Daoy (cell line): ENCODE measurements at regions not wholly inside any gene's neighbourhood (a gene's known extent, or its start where the extent isn't known, plus 50 kb on each side); places are given as distances from the start of the nearest gene placed in this dataset.
"Not testable (repeated sequence)": the region's sequence is repeated elsewhere in the genome, so short reads cannot be mapped to it uniquely, and the experiment has no call there.

Experiments
- DNase-seq: peaks from one replicate; pipeline ENCODE4 v3.0.0-alpha.2; 2015; ENCODE audit warnings: low read depth

DNA sequence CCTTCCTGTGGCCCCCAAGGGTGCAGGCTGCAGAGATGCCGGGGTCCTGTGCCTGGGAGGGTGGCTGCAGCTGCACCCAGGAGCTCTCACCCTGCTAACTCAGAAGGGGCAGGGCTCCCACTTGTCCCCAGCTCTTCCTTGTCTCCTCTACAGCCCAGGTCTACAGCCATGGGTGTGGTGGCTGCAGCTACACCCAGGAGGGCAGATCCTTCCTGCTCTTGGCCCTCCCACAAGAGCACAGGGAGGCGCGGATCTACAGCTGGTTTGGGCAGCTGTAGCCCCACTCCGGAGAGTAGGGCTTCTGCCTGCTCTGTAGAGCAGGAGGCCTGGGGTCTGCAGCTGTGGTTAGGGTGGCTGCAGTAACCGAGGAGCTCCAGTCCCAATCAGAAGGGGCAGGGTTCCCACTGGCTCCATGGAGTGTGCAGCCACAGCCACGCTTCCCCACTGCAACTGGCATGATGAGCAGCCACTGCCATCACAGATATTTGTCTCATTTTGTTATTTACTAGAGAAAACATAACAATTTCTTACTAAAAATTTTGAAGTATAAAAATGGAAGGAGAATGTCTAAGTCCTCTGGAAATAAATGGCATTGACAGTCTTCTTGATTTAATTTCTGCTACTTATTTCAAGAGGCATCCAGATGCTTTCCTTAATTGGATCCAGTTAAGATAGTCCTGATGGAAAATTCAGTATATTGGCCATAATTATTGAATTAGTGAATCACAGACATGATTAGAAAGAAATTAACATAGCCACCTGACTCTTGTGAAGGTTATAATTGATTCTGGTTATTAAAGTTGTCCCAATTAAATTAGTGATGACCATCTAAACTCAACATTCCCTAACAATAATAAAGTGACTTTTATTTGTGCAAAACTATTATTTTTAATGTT, 233.6 kb downstream of the KCNE4 start:
- DNase-seq: no peak

DNA sequence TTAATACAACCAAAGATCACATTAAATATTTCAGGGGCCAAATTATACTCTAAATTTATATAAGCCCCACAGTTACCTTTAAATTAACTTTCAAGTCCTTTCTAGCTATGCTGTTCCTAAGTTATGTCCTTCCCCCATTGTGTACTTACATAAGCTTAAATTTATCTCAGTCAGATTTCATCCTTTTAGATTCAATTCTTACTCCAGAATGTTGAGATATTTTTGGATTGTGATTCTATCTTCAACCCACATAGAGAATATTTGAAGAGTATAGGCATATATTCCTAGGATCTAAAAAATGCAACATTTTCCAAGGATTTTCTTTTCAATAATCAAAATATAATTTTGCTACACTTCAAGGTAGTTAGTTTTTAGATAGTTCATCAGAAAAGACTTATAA, 242.8 kb downstream of the KCNE4 start:
- no peak for DNase-seq

DNA sequence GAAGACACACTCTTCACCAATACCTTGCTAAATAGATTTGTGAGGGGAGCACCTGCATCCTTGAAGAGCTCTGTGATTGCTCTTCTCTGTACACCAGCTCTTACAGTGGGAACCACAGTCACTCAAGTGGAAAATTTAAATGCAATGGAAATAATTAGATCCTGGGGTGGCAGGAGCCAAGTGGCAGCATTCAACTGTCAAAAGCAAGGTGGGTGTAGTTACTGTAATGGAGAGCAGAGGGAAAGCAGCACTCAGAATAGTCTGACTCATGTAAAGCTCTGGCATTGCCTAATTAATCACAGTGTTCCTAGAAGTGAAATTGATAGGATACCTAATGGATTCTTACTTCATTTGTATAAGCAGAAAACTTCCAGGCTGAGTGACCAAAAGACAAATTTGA, 245.8 kb downstream of the KCNE4 start:
- DNase-seq: no peak

DNA sequence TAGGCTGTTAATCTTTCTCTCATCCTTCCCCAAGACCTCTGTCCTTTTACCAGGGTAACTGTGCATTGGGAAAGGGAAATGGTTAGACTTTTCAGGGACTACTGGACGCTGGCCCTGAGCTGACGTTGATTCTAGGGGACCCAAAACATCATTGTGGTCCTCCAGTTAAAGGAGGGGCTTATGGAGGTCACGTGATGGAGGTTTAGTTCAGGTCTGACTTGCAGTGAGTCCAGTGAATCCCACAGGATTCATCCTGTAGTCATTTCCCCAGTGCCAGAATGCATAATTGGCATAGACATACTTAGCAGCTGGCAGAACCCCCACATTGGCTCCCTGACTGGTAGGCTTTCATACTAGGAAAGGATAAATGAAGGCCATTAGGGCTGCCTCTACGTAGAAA, 246.3 kb downstream of the KCNE4 start:
- DNase-seq: not testable (repeated sequence)

DNA sequence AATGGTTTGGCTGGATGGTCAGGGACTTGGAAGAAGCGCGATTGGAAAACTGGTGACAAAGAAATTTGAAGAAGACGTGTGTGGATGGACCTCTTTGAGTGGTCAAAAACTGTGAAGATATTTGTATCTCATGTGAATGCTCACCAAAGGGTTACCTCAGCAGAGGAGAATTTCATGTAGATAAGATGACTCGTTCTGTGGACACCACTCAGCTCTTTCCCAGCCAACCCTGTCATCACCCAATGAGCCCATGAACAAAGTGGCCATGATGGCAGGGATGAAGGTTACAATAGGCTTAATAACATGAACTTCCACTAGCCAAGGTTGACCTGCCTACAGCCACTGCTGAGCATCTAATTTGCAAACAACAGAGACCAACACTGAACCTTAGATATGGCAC, 248.3 kb downstream of the KCNE4 start:
- DNase-seq: no peak

DNA sequence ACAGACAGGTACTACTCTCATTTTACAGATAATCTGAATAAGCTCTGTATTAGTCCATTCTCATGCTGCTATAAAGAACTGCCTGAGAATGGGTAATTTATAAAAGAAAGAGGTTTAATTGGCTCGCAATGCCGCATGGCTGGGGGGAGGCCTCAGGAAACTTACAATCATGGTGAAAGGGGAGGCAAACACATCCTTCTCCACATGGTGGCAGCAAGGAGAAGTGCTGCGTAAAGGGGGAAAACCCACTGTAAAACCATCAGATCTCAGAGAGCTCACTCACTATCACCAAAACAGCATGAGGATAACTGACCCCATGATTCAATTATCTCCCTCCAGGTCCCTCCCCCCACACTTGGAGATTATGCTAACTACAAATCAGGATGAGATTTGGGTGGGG, 254.4 kb downstream of the KCNE4 start:
- DNase-seq: peak; percentile 21

DNA sequence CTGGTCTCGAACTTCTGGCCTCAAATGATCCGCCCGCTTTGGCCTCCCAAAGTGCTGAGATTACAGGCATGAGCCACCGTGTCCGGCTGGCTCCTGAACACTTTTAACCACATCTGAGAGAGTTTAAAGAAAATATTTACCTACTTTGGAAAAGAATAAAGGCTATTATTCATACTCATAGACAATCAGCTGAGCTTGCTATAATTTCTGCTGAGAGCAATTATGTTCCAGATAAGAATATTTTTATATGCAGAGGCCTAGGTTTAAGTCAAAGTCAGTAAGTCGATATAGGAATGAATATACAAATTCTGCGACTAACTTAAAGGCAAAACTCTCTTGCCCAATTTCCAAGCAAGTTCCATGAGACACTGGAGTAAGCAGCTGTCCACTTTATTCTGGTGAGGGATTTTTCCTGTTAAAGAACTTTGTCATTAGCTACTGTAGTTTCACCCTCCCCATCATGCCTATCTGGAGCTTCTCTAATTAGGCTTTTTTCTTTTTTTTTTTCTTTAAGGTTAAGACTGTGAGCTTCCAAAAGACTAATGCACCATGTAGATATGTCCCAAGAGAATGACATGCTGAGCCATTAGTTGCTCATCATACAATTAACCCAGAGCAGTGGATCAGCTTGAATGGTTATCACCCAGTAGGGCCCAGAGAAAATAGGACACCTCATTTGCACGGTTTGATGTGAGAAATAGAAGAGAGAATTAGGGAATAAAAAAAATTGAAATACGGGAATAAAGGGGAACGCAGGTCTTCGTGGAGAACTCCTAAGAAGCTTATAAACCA, 260.1 kb downstream of the KCNE4 start:
- no peak for DNase-seq

DNA sequence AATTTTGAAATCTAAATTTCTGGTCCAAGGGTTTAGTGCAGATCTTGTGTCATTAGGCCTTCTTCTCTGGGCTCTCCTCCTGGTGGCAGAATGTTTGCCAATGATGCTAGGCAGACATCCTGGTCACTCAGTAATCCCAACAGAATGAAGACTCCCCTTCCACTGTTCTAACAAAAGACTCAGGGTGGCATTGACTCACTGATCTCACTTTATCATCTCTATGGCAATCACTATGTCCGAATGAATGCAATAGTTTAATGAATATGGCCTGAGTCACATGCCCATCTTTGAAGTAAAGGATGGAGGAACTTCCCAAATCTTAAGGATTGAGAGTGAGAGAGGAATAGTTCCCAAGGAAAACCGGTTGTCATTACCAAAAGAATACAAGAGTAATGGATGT, 261.1 kb downstream of the KCNE4 start:
- DNase-seq: no peak

DNA sequence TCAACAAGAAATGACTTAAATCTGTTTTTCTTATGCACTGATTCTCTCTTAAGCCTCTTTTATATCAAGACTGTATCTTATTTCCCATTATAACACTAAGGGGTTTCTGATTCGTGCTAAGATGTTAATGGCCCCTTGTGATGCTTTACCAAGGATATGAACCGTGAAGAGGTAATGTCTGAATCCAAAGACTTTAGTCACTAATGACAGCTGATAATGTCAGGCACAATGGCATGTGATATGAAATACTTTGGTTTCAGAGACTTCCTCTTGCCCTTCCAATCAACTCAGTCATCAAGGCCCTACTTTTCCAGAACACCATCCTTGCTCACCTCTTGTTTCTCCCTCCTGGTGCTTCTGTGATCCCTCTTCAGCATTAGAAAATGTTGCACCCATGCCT, 262.8 kb downstream of the KCNE4 start:
- peak; percentile 40 for DNase-seq

DNA sequence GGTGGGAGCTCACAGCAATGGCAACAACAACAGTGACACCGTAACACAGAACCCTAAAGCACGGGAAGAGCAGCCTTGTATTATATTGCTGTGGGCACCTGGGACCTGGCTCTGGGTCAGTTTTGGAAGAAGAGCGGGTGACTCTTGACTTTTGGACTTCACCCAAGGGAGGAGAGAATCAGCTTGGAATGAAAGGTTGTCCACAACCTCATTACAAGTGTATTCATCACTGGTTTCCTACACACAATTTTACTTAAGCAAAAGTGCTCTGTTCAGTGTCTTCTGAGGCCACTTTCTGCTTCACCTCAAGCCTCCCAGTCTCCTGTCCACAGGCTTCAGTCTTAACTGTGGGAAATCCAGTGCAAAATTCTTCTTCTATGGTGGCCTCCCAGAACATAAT, 263.8 kb downstream of the KCNE4 start:
- DNase-seq: peak; percentile 9

DNA sequence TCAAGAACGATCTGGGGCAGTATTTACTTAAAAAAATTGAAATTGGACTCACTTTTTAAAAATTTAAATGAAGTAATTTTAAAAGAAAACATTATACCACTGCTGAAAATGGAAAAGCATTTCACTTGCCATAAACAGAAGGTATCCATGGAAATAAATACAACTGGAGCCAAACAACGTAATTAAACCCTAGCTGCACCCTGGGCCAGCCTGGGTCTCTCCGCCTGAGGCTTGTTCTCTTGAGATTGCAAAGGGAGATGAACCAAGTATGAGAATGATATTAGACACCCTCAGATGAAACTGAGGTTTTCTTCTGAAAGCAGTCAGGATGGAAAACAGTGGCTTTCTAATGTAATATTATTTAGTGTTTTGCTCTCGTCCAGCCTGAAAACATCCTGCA, 264.4 kb downstream of the KCNE4 start:
- DNase-seq: no peak

DNA sequence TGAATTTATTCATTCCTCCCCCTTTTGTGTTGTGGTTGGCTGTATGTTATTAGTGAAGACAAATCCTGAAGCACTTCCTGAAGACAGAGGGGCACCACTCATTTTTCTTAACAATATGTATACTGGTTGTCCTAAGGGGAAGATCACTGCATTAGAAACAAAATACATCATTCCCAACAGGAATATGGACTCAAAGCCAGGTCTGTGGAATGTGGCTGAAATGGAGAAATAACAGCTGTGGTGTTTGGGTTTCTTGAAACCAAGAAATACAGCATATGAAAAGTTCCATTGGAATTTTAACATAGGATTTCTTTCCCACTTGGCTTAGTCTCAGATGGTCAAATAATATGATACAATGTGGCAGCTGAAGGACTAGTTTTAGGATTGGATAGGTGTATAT, 267.6 kb downstream of the KCNE4 start:
- DNase-seq: no peak

DNA sequence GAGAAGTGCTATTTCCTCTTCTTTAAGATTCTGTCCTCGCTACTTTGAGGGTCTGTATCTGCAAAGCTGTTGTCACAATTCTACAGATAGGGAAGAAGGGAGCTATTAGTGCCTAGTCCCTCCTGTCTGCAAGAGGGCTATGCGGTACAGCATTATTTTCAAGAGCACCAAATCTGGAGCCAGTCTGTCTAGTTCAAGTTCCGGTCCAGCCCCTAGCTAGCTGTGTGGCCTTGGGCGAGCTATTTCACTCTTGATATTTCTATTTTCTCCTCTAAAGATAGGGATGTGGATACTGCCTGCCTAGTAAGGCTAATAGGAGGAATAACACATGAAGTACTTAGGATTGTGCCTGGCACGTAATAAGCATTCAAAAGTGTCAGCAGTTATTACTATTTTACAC, 272.4 kb downstream of the KCNE4 start:
- no peak for DNase-seq

DNA sequence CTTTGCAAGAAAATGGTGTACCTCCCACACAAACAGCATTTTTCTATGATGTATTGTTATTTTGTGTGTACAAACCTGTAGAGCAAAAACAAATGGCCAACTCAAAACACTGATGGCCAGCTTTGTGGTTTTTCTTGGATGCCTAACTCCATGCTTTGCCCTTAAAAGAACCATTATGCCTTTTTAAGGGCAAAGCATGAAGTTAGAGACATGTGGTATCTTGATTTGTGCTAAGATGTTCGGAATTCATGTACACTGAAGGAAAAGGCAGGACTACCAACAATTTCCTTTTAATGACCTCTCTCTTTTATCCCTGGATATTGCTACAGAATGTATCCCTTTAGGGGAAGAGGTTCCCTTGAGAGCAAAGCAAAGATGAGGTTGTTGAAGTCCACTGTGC, 273.6 kb downstream of the SCG2 start:
- DNase-seq: no peak

DNA sequence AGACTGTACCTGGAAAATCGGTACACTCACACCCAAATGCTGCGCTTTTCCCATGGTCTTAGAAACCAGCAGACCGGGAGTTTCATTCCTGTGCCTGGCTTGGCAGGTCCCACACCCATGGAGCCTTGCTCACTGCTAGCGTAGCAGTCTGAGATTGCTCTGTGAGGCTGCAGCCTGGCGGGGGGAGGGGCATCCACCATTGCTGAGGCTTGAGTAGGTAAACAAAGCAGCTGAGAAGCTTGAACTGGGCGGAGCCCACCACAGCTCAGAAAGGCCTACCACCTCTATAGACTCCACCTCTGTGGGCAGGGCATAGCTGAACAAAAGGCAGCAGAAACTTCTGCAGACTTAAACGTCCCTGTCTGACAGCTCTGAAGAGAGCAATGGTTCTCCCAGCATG, 271.4 kb downstream of the SCG2 start:
- not testable (repeated sequence) for DNase-seq

DNA sequence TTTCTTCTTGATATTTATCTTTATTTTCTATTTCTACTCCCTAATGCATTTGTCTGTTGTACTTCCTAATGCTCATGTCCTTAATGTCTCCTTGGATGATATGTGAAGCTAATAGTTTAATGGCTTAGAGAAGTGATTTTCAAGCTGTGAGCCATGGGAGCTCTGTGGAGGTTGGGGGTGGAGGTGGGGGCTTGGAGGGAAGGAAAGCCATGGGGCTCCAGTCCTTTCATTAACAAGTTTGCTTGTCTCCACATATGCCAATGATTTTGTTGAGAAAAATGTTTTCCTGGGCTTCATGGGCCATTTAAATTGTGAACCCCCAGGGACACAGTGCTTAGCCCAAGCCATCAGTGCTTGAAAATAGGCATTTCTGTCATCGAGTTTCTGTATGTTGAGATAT, 264.1 kb downstream of the SCG2 start:
- DNase-seq: no peak

DNA sequence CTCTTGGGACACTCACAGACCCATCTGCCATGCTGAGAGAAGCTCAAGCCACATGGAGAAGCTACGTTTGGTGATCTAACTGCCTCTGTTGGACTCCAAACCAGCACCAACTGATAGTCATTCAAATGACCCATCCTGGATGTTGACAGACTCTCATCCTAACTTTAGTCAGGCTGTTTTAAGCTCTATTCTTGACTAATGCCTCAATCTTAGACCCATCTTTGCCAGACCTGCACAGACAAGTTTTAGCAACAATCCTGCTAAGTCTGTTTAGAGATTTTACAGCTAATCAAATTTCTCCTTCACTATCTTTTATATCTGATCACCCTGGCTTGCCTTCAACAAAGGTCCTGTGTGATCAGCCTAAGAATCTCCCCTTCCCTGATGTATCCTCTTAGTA, 245.1 kb downstream of the SCG2 start:
- no peak for DNase-seq

DNA sequence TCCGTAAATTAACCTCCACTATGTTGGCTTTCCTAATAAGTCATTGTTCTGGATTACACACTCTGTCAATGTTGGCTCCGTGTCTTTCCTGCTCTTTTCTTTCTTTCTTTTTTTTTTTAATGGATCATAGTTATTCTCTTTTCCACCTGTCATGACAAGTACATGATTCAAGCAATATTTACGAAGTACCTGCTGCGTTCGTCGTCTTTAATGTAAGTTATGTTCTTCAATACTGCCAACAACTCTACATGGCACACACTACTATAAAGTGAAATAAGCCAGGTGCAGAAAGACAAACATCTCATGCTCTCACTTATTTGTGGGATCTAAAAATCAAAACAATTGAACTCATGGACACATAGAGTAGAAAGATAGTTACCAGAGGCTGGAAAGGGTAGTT, 239.1 kb downstream of the SCG2 start:
- no peak for DNase-seq

DNA sequence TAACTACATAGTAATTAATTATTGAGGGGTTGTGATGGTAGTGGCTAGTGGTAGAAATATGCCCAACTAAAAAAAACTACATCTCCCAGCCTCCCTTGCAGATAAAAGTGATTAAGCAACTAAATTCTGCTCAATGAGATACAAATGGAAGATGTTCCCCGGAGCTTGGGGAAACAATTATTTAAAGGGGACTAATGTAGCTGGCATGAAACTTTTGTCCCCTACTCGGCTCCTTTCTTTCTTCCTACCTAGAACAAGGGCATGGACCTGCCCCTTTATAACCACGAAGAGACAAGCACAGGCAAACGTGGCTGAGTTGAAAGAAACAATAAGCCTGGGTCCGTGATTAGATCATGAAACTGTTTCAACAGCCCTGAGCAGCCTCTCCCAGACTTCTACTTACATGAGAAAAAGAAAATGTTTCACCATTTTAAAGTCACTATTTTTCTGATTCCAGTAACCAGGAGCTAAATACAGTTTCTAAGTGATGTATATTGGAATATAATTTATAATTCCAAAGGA, 236.9 kb downstream of the SCG2 start:
- no peak for DNase-seq

DNA sequence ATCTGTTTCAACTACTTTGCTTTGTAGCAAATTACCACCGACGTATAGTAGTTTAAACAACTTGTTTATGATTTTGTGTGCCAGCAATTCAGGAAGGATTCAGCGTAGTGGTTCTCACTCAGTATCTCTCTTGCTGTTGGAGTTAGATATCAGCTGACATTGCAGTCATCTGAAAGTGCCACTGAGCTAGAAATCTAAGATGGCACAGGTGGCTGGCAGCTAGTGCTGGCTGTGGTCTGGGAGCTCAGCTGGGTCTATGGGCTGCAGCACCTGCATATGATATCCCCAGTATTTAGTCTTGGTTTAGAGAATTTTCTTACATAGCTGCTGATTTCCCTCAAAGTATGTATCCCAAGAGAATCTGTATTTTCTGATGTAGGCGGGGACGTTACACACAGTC, 235.6 kb downstream of the SCG2 start:
- DNase-seq: no peak

DNA sequence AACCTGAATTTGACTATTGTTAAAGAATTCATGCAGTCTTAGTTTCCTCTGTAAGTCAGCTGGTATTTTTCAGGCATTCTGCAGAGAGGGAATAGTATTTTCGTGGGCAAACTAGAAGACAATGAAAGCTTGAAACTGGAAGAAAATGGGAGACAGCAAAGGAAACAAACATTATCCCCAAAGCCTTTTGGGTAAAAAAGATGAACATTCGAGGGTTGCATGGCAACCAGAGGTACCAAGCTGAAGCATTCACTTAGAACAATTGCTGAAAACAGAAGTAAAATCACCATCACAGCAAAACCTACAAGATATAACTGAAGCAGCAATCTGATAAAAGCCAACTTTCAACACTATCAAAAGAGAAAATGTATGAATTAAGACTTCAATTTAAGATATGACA, 233.7 kb downstream of the SCG2 start:
- DNase-seq: no peak

DNA sequence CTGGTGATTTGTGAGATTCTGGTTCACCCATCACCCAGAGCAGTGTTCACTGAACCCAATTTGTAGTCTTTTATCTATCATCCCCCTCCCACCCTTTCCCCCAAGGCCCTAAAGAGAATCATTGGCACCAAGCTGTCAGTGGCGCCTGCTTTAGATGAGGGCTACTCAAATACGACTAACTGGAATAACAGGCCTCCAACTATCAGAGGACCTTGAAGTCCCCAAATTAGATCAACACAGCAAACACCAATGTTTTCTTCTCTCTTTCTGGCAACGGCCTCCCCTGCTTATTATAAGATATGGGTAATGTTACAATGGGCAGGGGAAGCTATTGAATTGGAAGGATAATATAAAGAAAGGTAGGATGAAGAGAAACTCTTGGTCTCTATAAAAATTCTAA, 232.3 kb downstream of the SCG2 start:
- no peak for DNase-seq

DNA sequence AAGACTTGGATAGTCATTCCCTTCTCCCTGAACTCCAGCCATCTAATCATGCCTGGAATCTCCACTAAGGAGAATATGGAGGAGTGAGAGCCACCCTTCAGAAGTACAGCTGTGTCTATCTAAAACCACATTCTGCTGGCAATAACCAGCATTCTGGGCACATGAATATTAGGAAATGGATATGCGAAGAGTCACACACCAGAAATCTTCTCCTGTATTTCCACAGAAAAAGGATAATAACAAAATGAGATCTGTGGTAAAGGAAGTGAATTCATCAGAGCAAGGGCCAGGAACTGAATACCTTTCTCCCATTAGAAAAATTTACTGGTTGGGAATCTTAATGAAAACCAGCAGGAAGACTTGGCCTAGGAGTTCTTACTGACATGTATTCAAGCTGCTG, 218.8 kb downstream of the SCG2 start:
- DNase-seq: peak; percentile 2
